Kidney (tissue), 13 donors: ENCODE measurements at regions not wholly inside any gene's neighbourhood (a gene's known extent, or its start where the extent isn't known, plus 50 kb on each side); places are given as distances from the start of the nearest gene placed in this dataset.
A peak's percentile ranks its signal among the peaks of the same experiment; 100 is the strongest.

Source experiments
- DNase-seq, 5 donors: peaks; one replicate each; pipeline ENCODE4 v3.0.0-alpha.2; 2013 to 2020
- FAIRE-seq: peaks from 2 replicates; lab custom pipeline; 2012; peaks lifted over from hg19 to GRCh38; lab: Jason Lieb, UNC
- H3K27ac ChIP-seq, 2 donors: one replicate each; pipeline ENCODE4 v1.7.0; 2013; ENCODE audit warnings: low read depth in 2 of 2, low read length in 2 of 2, inconsistent platforms in 1 of 2
- H3K27me3 ChIP-seq: one replicate; pipeline ENCODE4 v1.7.1; 2013; ENCODE audit warnings: low read length, inconsistent platforms; ENCODE audit not compliant: control insufficient read depth, insufficient read depth
- H3K36me3 ChIP-seq, 3 donors: one replicate each; pipeline versions ENCODE4 v1.7.0 to v1.7.1; 2013; ENCODE audit warnings: low read length in 3 of 3, control low read depth in 1 of 3, inconsistent platforms in 1 of 3; ENCODE audit not compliant: insufficient read depth in 3 of 3, control insufficient read depth in 2 of 3
- H3K4me1 ChIP-seq, 3 donors: one replicate each; pipeline versions ENCODE4 v1.7.0 to v1.7.1; 2013; ENCODE audit warnings: low read length in 3 of 3, inconsistent platforms in 1 of 3, low read depth in 1 of 3; ENCODE audit not compliant: control insufficient read depth in 2 of 3, insufficient read depth in 2 of 3
- H3K4me3 ChIP-seq, 3 donors: one replicate each; pipeline versions ENCODE4 v1.7.0 to v1.8.1; 2013; ENCODE audit warnings: low read length in 3 of 3, control low read depth in 1 of 3, inconsistent platforms in 1 of 3
- H3K9ac ChIP-seq, 3 donors: one replicate each; pipeline versions ENCODE4 v1.7.0 to v1.7.1; 2013; ENCODE audit warnings: low read length in 3 of 3, control low read depth in 1 of 3, inconsistent platforms in 1 of 3
- H3K9me3 ChIP-seq, 3 donors: one replicate each; pipeline versions ENCODE4 v1.7.0 to v1.7.1; 2013; ENCODE audit warnings: low read length in 3 of 3, control low read depth in 1 of 3, inconsistent platforms in 1 of 3; ENCODE audit not compliant: control insufficient read depth in 2 of 3, insufficient read depth in 1 of 3
- CTCF ChIP-seq: IDR thresholded peaks from 3 replicates; pipeline ENCODE4 v1.5.1; 2012; ENCODE audit warnings: mild to moderate bottlenecking, moderate library complexity, borderline replicate concordance; ENCODE audit not compliant: insufficient read depth; ENCODE audit errors: extremely low read depth
- intact Hi-C: fragments of 100-400 bp; cut with DNase I; formaldehyde crosslinking; loops from one replicate; pipeline ENCODE4 v1.11.1; 2022
- donor health status: control.
- donor health status: control.
- donor health status: control.
- donor health status: control.
- donor health status: control.
- donor health status: DM: yes; HTN: yes; CAD: no.
- donor health status: Normal renal cell carcinoma (clear cell type).

GRCh38 chr1:58923090-58923470, 139.2 kb upstream of the JUN start:
- intact Hi-C loops = no loop called here
- FAIRE-seq (no peak), DNase-seq (no peak)
- Histone ChIP-seq H3K27ac (no peak overlapping the region), H3K9me3 (no peaks in the 10 kb centered on the region), H3K4me1 (peaks cover 0 to 13% (median 7%) of the 10 kb centered on the region in 3 donors), H3K4me3 (no peak overlapping the region), H3K9ac (peak overlapping the region in 1 of 3 donors; percentile 2), H3K27me3 (no peaks in the 10 kb centered on the region), H3K36me3 (no peaks in the 10 kb centered on the region)
- no peak for TF ChIP-seq CTCF

GRCh38 chr1:58924016-58924565, 140.2 kb upstream of the JUN start:
- DNase-seq = no peak
- no peak for FAIRE-seq
- intact Hi-C loops = no loop called here
- Histone ChIP-seq H3K4me1 (peaks cover 0 to 13% (median 7%) of the 10 kb centered on the region in 3 donors), H3K27ac (no peak overlapping the region), H3K9ac (no peak overlapping the region), H3K9me3 (no peaks in the 10 kb centered on the region), H3K27me3 (no peaks in the 10 kb centered on the region), H3K36me3 (no peaks in the 10 kb centered on the region), H3K4me3 (no peak overlapping the region)
- no peak for TF ChIP-seq CTCF

- no peak overlapping the region for H3K4me3 ChIP-seq
- no peak overlapping the region for H3K27ac ChIP-seq
- H3K9ac ChIP-seq = no peak overlapping the region
- TF ChIP-seq CTCF = no peak
- intact Hi-C loops = no loop called here
- DNase-seq (no peak), FAIRE-seq (no peak)
- H3K9me3 ChIP-seq = no peaks in the 10 kb centered on the region
- H3K4me1 ChIP-seq = peaks cover 0 to 13% (median 7%) of the 10 kb centered on the region in 3 donors
- no peaks in the 10 kb centered on the region for H3K36me3 ChIP-seq
- no peaks in the 10 kb centered on the region for H3K27me3 ChIP-seq
These were observed 141.0 kb upstream of the JUN start for GRCh38 chr1:58924821-58925220.

- Histone ChIP-seq H3K27me3 (no peaks in the 10 kb centered on the region), H3K9me3 (no peaks in the 10 kb centered on the region), H3K27ac (no peak overlapping the region), H3K4me3 (no peak overlapping the region), H3K4me1 (peaks cover 0 to 13% (median 7%) of the 10 kb centered on the region in 3 donors), H3K9ac (no peak overlapping the region), H3K36me3 (no peaks in the 10 kb centered on the region)
- TF ChIP-seq CTCF = no peak
- intact Hi-C loops = no loop called here
- DNase-seq = no peak
- no peak for FAIRE-seq
These were observed 141.4 kb upstream of the JUN start for GRCh38 chr1:58925247-58925646.
